Muscle of back (tissue), 3 donors: ENCODE measurements at regions not wholly inside any gene's neighbourhood (a gene's known extent, or its start where the extent isn't known, plus 50 kb on each side); places are given as distances from the start of the nearest gene placed in this dataset.
"Not testable (repeated sequence)": the region's sequence is repeated elsewhere in the genome, so short reads cannot be mapped to it uniquely, and the experiment has no call there.

Experiments used
- DNase-seq, 3 donors: peaks; one replicate each; pipeline versions ENCODE4 v3.0.0 to v3.0.0-alpha.2; 2013

DNA sequence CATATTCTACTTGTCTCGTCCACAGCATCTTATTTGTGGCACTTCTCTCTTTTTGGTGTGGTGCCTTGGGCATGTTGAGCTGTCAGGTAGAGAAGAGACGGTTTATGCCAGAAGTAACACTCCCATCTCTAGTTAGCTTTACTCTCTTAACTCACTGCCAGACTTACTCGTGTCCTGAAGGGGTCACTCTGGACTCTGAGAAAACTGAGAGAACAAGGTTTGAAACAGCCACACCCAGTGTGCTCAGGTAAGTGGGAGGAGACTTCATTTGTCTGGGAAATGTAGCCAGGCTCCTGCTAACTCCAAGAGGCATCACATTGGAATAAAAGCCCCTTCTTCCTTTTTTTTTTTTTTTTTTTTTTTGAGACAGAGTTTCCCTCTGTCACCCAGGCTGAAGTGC, 360.8 kb downstream of the QKI start:
- DNase-seq: no peak

GRCh38 chr6:163774485-163774884, 360.0 kb downstream of the QKI start:
- no peak for DNase-seq

DNA sequence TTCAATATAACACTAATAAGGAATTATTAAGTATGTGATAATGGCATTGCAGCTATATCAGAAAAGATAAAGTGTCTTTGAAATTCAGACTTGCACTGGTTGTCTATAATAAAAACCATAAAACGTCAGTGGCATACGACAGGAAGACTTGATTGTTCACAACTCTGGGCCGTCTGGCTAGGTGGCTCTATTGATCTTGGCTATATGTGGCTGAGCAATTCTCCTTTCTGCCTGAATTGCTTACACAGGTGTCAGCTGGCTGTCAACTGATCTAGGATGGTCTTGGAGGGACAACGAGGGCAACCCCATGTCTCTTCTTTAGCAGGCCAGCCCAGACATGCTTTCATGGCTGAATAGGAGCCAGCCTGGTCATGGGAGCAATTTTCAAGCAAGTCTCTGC, 359.1 kb downstream of the QKI start:
- DNase-seq: no peak

DNA sequence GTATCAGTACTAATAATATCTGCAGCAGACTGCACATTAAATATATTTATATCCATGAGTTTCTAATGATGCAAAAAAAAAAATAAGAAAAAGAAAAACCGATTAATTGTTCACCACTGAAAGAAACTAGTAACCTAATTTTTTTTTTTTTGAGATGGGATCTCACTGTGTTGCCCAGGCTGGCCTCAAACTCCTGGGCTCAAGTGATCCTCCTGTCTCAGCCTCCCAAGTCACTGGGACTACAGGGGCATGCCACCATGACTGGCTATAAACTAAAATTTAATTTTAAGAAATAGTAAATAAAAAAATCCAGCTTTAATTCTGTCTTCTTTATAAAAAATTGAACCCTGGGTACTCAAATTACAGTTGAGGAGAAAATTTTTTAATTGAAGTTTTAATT, 358.2 kb downstream of the QKI start:
- DNase-seq: no peak

- no peak for DNase-seq
Observed at GRCh38 chr6:163771180-163771579, 356.7 kb downstream of the QKI start.

- DNase-seq: no peak
Observed at GRCh38 chr6:163768905-163769304, 354.4 kb downstream of the QKI start.

DNA sequence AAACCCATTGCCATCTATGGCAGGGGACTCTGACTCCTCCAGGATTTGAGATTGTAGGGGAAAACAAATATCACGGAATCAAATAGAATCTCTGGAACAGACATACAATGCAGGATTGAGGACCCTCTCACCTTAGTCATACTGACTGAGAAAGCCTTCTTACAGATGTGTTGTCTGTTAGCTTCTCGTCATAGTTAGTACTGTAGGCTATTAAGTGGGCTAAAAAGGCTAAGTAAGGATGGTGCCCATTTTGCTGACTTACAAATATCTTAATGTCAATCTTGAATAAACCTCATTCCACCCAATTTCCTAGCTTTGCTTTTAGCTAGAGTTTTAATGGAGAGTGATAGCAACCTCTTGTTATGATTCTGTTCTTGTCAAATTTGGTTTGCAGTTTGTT, 352.4 kb downstream of the QKI start:
- DNase-seq: no peak

DNA sequence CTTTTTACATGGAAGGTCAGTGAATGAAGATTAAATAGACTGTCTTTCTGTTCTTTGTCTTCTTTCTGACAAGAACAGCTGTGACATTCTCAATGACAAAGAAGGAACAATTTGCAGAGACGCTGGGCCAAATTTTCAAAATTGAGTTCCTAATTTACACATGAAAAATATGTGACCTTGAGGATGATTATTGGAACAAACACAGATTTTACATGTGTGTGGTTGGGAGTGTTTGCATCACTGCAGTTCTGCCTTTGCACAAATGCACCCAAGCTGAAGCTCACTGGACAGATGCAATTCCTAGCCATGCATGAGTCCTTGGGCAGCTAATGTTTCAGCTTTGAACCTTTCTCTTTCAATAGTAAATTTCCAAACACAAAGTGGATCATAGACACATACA, 350.8 kb downstream of the QKI start:
- no peak for DNase-seq

DNA sequence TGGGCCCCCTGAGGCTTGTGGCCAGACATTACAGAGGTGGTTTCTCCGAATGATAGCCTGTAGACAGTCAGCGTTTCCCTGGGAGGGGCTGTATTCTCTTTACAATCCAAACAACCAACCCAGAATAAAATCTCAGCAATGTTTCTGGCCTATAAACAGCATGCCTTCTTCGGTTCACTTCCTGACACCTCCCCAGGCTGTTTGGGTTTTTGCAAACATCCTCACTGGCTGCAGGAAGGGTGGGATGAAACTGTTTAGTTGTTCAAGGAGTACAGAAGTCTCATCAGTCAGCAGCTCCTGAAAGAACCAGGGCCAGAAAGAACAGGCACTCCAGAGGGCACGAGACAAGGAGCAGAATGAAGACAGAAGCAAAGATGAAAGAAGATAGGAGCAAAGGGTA, 350.0 kb downstream of the QKI start:
- no peak for DNase-seq

GRCh38 chr6:163761481-163761880, 347.0 kb downstream of the QKI start:
- DNase-seq: no peak

- no peak for DNase-seq
Observed at GRCh38 chr6:163760860-163761259, 346.3 kb downstream of the QKI start.

GRCh38 chr6:163759542-163759941, 345.0 kb downstream of the QKI start:
- DNase-seq: no peak

DNA sequence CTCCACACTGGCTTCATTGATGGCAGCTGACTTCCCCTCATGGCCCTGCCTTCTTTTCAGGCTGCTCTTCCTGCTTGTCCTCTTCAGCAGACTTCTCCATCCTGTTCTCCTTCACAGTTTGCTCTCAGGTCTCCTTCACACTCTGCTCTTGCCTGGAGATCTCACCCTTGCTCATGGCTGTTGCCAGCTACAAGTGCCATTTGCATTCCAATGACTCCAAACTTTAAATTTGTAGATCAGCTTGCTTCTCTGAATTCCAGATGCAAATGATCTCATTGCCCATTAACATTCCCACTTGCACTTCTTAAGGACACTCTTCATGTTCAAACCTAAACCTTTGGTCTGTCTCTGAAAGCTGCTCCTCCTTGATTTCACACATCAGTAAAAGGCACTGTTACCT, 343.0 kb downstream of the QKI start:
- no peak for DNase-seq

GRCh38 chr6:163756079-163756478, 341.6 kb downstream of the QKI start:
- peak in 1 of 3 donors; percentile 46 for DNase-seq

- DNase-seq: no peak
Observed at GRCh38 chr6:163754866-163755265, 340.3 kb downstream of the QKI start.

DNA sequence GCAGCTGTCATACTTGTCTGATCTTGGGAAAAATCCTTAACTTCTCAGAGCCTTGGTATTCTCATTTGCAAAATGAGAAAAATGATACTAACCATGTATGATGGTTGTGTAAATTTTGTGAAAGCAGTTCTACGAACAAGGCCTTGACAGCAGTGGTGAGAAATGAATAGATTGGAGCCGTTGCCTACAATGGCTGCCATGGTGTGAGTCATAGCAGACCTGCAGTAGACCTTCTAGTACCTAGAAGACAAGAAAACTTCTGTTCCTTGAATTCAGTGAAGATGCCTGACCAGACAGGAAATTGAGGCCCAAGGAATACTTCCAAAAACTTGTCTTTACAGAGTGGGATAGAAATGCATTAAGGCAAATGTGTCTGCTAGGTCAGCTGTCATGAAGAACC, 338.9 kb downstream of the QKI start:
- DNase-seq: no peak

GRCh38 chr6:163752446-163752845, 337.9 kb downstream of the QKI start:
- no peak for DNase-seq

- DNase-seq: no peak
Observed at GRCh38 chr6:163751032-163751525, 336.6 kb downstream of the QKI start.

- DNase-seq: no peak
Observed at GRCh38 chr6:163750431-163751031, 336.0 kb downstream of the QKI start.

DNA sequence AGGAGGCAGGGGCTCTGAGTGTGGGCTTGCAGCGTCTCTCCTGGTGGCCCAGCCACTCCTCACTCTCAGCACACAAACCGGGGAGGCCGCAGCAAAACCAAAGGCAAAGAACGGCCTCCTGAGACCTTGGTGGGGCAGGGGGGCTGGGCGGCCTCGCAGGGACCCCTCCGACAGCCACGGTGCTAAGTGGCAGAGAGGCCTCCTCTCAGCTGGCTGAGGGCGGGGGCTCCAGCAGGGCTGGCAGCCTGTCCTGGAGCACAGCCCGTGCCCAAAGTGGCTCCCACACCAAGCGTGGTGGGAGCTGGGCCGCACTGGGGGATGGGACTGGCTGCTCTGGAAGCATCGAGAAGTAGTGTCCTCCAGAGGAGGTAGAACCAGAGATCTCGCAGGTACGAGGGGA, 334.4 kb downstream of the QKI start:
- no peak for DNase-seq

- no peak for DNase-seq
Observed at GRCh38 chr6:163748036-163748435, 333.5 kb downstream of the QKI start.

- DNase-seq: not testable (repeated sequence)
Observed at GRCh38 chr6:163747058-163747457, 332.5 kb downstream of the QKI start.

DNA sequence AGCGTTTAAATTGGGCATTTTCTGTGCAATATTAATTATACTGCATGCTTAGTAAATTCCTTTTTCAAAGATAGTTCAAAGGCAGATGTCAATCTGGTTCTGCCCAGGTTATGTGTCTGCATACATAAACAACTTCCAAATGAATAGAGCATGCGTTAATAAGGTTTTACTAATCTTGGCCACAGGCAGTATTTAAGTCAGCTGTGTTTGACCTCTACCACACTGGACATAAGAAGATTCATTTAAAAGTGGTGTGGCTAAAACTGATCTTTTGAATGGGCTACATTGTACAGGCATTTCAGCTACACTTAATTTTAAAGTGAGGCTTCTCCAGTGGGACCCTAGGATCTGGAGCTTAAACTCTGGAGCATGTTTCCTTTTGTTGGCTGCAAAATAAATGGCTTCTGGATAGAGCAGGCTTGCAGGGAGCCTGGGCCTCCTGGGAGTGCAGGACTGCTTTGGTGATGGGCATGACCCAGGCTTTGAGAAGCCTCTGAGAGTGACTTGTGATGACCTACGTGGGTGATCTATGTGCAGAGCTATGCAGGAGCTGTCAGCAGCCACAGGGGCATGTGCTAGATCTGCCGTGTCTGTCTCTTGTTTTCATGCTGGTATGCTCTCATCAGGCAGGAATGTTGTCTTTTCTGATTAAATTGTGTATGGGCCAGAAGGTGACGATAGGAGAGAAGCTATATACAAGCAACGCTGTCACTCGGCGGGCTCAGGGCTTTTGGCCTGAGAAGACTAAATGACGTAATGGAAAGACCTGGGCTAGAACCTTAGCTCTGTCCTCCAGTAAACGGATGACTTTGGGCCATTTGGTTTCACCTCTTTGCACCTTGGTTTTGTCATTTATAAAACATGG, 331.2 kb downstream of the QKI start:
- DNase-seq: peak; percentile 76 to 96 (median 92)
